NB4 (cell line): ENCODE measurements at regions not wholly inside any gene's neighbourhood (a gene's known extent, or its start where the extent isn't known, plus 50 kb on each side); places are given as distances from the start of the nearest gene placed in this dataset.
"Not testable (repeated sequence)": the region's sequence is repeated elsewhere in the genome, so short reads cannot be mapped to it uniquely, and the experiment has no call there.

Experiments
- DNase-seq: peaks from one replicate; pipeline ENCODE4 v3.0.0; 2010; ENCODE audit warnings: low read depth
- H3K4me3 ChIP-seq: one replicate; pipeline ENCODE4 v1.5.1; 2011; ENCODE audit warnings: mild to moderate bottlenecking, low read depth, low read length, moderate library complexity
- MYC ChIP-seq: IDR thresholded peaks from 2 replicates; pipeline ENCODE4 v1.6.1; 2011; ENCODE audit warnings: low read depth, low read length
- POLR2A ChIP-seq: IDR thresholded peaks from 2 replicates; pipeline ENCODE4 v1.6.1; 2011; ENCODE audit warnings: mild to moderate bottlenecking; ENCODE audit not compliant: insufficient read length; ENCODE audit errors: extremely low read depth
- TF ChIP-seq, protein P1 (sequence below): IDR thresholded peaks from one replicate; pipeline ENCODE4 v1.5.1; 2012; ENCODE audit warnings: low read depth, low read length
- TF ChIP-seq, protein P2 (sequence below): IDR thresholded peaks from 2 replicates; pipeline ENCODE4 v1.6.1; 2011; ENCODE audit warnings: low read depth, low read length

DNA sequence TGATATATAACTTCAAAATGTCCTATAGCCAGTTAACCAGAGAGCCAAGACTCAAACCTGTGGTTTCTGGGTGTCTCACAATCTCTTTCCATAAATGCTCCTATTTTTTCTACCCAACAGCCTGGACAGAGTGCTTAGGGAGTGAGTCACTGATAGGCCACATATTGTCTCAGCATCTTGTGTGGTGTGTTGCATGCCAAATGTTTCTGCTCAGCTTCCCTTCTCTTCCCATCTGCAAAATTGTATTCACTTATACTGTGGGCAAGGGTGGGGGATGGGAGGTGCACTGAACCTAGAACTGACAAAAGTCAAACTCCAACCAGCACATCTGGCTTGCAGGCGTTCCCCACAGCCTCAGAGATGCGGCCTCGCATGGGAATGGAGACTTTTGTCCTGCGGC lies 123.3 kb downstream of the KCNA5 start:
- H3K4me3 ChIP-seq: no peak overlapping the region
- DNase-seq: no peak
- TF ChIP-seq, protein P1, sequence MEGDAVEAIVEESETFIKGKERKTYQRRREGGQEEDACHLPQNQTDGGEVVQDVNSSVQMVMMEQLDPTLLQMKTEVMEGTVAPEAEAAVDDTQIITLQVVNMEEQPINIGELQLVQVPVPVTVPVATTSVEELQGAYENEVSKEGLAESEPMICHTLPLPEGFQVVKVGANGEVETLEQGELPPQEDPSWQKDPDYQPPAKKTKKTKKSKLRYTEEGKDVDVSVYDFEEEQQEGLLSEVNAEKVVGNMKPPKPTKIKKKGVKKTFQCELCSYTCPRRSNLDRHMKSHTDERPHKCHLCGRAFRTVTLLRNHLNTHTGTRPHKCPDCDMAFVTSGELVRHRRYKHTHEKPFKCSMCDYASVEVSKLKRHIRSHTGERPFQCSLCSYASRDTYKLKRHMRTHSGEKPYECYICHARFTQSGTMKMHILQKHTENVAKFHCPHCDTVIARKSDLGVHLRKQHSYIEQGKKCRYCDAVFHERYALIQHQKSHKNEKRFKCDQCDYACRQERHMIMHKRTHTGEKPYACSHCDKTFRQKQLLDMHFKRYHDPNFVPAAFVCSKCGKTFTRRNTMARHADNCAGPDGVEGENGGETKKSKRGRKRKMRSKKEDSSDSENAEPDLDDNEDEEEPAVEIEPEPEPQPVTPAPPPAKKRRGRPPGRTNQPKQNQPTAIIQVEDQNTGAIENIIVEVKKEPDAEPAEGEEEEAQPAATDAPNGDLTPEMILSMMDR: no peak
- no peak for TF ChIP-seq MYC
- TF ChIP-seq POLR2A: no peak
- TF ChIP-seq, protein P2, sequence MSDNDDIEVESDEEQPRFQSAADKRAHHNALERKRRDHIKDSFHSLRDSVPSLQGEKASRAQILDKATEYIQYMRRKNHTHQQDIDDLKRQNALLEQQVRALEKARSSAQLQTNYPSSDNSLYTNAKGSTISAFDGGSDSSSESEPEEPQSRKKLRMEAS: no peak

GRCh38 chr12:5168148-5168547 lies 124.5 kb downstream of the KCNA5 start:
- H3K4me3 ChIP-seq: no peak overlapping the region
- TF ChIP-seq MYC (no peak), POLR2A (no peak)
- TF ChIP-seq, protein P1: no peak
- TF ChIP-seq, protein P2: no peak
- no peak for DNase-seq

DNA sequence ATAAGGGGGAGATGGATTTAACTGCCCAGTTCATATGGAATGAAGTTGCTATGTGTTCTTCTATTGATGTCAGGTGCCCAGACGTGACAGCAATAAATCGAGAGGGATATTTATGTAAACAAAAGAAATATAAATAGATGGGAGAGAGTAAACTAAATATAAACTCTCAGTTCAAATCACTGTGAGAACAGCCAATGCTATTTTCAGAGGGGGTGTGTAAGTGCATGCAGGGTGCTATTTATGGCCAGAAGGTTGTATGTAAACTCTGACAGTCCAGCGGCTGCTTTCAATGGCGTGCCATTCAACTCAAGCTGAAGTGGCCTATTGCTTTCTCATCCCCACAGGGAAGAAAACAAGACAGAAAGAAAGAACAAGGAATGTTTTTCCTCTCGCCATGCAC lies 127.2 kb downstream of the KCNA5 start:
- no peak overlapping the region for H3K4me3 ChIP-seq
- no peak for TF ChIP-seq MYC
- TF ChIP-seq POLR2A: no peak
- no peak for DNase-seq

GRCh38 chr12:5171701-5172100 lies 128.0 kb downstream of the KCNA5 start:
- no peak overlapping the region for H3K4me3 ChIP-seq
- DNase-seq: peak; percentile 31
- TF ChIP-seq POLR2A (no peak), MYC (no peak)
- TF ChIP-seq, protein P1: peak; percentile 55

GRCh38 chr12:5172886-5173285 lies 129.2 kb downstream of the KCNA5 start:
- H3K4me3 ChIP-seq: no peak overlapping the region
- no peak for DNase-seq
- no peak for TF ChIP-seq POLR2A
- no peak for TF ChIP-seq MYC
- TF ChIP-seq, protein P2: no peak
- TF ChIP-seq, protein P1: no peak

DNA sequence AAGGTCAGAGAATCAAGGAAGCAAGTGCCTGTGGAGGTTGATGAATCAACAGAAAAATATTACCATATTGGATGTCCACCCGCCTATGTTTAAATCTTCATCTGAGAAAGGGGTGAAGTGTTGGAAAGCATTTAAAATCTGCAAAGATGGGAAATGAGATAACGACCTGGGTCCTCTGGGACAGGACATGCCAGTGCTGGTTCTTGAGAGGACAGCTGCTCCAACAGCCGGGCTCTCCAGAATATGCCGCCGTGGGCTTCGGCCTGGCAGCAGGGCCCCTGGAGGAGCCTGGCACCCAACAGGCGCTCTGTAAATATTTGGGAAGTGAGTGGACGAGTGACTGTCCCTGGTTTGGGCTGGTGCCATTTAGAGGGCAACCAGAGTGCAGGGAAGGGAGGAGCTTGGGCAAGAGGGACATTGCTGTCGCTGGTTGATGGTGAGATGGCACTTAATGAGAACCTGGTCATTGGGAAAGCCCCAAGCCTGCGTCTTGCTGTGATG lies 129.9 kb downstream of the KCNA5 start:
- no peak for TF ChIP-seq POLR2A

DNA sequence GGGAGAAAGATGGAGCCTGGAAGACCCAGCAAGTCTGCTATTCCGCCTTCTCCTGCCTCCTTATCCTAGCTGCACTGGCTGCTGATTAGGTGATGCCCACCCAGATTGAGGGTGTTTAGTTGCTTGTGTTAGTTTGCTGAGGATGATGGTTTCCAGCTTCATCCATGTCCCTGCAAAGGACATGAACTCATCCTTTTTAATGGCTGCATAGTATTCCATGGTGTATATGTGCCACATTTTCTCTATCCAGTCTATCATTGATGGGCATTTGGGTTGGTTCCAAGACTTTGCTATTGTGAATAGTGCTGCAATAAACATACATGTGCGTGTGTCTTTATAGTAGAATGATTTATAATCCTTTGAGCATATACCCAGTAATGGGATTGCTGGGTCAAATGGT lies 131.7 kb downstream of the KCNA5 start:
- H3K4me3 ChIP-seq, DNase-seq: not testable (repeated sequence)

More for the DNA sequence above, 129.9 kb downstream of the KCNA5 start:
- no peak overlapping the region for H3K4me3 ChIP-seq
- DNase-seq: no peak

DNA sequence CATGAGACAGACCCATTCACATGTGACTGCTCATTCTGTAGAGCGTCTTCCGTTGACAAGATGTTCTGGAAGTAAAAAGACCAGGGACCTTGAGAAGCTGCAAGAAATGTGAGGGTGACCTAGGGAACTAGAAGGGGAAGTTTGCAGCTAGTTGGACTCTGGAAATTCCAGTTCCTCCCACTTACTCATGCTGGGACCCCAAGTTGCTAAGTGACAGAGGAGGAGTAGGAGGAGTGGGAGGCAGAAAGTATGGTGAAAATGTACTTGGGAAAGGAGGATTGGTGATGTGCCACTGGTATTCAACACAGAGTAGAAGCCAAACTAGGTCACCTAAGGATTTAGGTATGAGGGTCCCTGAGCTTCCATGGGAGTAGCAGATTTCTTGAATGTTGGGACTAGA lies 132.4 kb downstream of the KCNA5 start:
- no peak for DNase-seq
- H3K4me3 ChIP-seq: no peak overlapping the region
- no peak for TF ChIP-seq MYC
